ENCODE measurements at regions not wholly inside any gene's neighbourhood (a gene's known extent, or its start where the extent isn't known, plus 50 kb on each side); places are given as distances from the start of the nearest gene placed in this dataset.

- H3K4me3 ChIP-seq (ENCODE audit: low read depth, low read length): no peak overlapping the region
Measured at GRCh38 chr1:220994671-220995070, 115.4 kb downstream of the HLX start.

DNA sequence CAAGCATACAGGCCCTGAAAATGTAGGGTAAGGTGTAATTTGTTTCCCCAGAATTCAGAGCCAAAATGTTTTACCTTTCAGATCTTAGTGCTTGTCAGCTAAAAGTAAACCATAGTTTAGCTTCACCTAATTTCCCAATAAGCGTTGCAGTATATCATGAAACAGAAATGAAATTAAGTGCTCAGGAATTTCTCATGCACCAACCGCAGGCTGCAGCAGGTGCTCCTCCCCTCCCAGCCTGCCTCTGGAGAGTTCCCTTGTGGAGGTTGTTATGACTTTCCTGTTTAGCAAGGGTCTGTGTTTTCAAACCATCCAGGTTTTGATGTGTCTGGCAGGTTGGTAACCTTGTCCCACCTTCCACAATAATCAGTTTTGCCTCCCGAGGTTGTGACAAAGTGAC, 118.5 kb downstream of the HLX start:
- TF ChIP-seq, protein P1, sequence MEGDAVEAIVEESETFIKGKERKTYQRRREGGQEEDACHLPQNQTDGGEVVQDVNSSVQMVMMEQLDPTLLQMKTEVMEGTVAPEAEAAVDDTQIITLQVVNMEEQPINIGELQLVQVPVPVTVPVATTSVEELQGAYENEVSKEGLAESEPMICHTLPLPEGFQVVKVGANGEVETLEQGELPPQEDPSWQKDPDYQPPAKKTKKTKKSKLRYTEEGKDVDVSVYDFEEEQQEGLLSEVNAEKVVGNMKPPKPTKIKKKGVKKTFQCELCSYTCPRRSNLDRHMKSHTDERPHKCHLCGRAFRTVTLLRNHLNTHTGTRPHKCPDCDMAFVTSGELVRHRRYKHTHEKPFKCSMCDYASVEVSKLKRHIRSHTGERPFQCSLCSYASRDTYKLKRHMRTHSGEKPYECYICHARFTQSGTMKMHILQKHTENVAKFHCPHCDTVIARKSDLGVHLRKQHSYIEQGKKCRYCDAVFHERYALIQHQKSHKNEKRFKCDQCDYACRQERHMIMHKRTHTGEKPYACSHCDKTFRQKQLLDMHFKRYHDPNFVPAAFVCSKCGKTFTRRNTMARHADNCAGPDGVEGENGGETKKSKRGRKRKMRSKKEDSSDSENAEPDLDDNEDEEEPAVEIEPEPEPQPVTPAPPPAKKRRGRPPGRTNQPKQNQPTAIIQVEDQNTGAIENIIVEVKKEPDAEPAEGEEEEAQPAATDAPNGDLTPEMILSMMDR (IDR thresholded peaks at IDR 0.05; ENCODE audit: low read depth, low read length): no peak

More at GRCh38 chr1:220994671-220995070, 115.4 kb downstream of the HLX start:
- TF ChIP-seq, protein P1 (IDR thresholded peaks at IDR 0.05; ENCODE audit: low read depth, low read length): no peak

DNA sequence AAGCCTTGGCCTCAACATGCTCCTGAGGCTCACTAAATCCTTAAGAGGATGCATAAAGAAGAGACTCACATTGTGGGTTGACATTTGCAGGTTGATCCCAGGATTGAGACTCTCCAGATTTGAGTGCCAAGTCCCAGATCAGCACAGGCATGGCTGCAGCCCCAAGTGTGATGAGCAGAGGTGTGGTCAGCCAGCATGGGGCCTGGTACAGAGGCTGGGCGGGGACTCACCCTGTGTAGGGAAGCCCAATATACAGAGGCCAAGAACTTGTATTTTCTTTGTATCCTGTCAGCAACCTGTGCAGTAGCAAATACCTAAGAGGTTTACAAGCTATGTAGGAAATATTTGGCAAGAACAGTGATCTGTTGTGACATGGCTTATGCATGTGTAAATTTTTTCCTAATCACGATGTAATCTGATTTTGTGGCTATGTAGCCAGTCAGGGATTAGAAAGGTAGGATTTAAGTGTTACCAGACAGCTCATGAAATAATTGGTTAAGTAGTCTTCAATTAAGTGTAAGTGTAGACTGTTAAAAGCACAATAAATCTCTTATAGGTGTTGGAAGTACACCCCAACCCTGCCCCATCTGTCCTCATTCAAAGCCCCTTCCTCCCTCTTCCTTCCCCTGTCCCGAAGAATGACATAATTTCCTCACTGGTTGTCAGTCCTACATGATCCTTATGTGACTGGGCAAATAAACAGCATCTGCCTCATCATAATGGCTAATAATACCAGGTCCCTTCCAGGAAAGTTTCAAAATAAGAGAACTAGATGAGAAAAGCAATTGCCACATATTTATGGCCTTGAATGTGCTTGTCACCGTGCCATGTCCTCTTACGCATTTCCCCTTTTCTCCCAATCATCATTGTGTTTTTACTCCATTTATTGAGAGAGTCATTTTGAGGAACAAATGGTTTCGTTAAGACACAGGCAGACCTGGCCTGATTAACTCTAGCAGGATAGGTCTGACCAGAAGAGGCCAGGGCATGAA, 120.9 kb downstream of the HLX start:
- H3K4me3 ChIP-seq (ENCODE audit: low read depth, low read length): no peak overlapping the region
- TF ChIP-seq, protein P1 (IDR thresholded peaks at IDR 0.05; ENCODE audit: low read depth, low read length): no peak

More for the DNA sequence above, 118.5 kb downstream of the HLX start:
- H3K4me3 ChIP-seq (ENCODE audit: low read depth, low read length): no peak overlapping the region

- TF ChIP-seq, protein P1 (IDR thresholded peaks at IDR 0.05; ENCODE audit: low read depth, low read length): no peak
- H3K4me3 ChIP-seq (ENCODE audit: low read depth, low read length): no peak overlapping the region
Measured at GRCh38 chr1:221001167-221001566, 121.9 kb downstream of the HLX start.

DNA sequence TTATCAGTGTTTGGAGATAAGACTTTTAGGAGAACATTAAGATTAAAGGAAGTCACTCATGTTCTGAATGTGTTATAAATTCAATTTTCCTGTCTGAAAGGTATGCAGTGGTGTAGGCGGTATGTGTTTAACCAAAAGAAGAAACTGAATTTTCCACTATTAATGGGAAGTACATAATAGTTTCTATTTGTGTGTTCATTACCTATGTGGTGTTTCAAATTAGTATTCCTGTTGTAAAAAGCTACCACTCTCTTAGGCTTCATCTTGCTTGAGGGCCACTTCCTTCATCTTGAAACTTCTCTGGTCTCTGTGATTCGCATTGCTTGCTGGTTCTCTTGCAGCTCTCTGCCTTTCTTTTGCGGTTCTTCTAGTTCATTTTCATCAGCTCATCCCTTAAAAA, 123.4 kb downstream of the HLX start:
- TF ChIP-seq, protein P1 (IDR thresholded peaks at IDR 0.05; ENCODE audit: low read depth, low read length): no peak
- H3K4me3 ChIP-seq (ENCODE audit: low read depth, low read length): no peak overlapping the region

DNA sequence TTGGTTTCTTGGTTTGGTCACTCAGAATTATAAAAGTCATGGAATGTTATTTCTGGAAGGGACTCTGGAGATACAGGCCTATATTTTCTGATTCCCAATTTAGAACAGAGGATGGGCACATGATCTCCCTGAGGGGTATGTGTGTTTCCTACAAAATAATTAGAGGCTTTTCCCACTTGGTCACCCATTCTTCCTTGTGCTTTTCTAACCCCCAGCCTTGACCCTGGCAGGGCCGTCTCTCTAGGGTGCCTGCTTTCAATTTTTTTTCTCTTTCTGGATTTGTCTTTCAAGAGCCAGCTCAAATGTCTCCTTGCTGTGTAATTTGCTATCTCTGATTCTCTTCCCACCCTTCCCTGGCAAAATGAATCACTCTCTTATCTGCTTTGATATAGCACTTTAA, 131.9 kb downstream of the HLX start:
- H3K4me3 ChIP-seq (ENCODE audit: low read depth, low read length): no peak overlapping the region
- TF ChIP-seq, protein P1 (IDR thresholded peaks at IDR 0.05; ENCODE audit: low read depth, low read length): no peak

GRCh38 chr1:221012120-221012519, 132.9 kb downstream of the HLX start:
- TF ChIP-seq, protein P1 (IDR thresholded peaks at IDR 0.05; ENCODE audit: low read depth, low read length): no peak

More at GRCh38 chr1:221012120-221012519, 132.9 kb downstream of the HLX start:
- H3K4me3 ChIP-seq (ENCODE audit: low read depth, low read length): no peak overlapping the region
